ENCODE measurements at regions not wholly inside any gene's neighbourhood (a gene's known extent, or its start where the extent isn't known, plus 50 kb on each side); places are given as distances from the start of the nearest gene placed in this dataset.

DNA sequence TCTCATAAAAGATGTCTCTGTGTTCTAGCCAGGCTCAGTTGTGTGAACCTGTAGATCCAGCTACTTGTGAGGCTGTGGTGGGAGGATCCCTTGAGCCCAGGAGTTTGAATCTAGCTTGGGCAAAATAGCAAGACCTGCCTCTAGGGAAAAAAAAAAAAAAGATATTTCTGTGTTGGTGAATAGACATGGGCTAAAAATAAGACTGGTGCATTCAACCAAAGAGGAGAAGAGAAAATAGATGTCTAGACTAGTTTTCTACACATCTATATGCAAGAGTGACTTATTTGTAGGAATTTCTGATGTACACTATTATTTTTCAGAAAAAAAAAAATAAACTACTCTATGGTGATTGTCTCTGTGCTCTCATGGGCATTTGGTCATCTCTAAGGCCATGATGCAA lies 555.1 kb downstream of the BCL11A start:
- intact Hi-C loops (cut with micrococcal nuclease; ENCODE audit: unreplicated experiment): no loop called here

DNA sequence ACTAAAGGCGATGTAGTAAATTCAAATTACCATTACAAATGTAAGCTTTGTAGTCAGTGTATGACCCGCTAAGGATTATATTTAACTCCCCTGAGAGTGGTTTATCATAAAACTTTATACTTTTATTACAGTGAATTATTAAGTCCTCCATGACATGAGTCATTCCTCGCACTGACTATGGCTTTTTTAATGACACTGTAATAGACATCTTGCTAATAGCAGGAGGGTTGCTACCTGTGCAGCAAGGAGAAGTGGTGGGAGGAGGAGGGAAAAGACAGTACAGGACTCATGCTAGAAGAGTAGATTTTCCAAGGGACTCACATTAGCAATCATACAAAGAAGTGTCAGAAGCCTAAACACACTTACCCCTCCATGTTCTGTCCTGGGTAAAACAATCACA lies 556.1 kb downstream of the BCL11A start:
- no peaks in the 10 kb centered on the region; the same call in 1 of the 2 replicates for H3K27me3 ChIP-seq (ENCODE audit: insufficient read depth, low read depth)
- no peak overlapping the region for H3K4me3 ChIP-seq
- POLR2A ChIA-PET (ENCODE audit: unreplicated experiment): no interaction called here
- H3K9me3 ChIP-seq (ENCODE audit: insufficient read depth, low read depth): no peaks in the 10 kb centered on the region
- H3K9me2 ChIP-seq (ENCODE audit: insufficient read depth): no peaks in the 10 kb centered on the region
- intact Hi-C loops (cut with micrococcal nuclease; ENCODE audit: unreplicated experiment): no loop called here
- H3K36me3 ChIP-seq (ENCODE audit: low read depth): no peaks in the 10 kb centered on the region
- no peak overlapping the region for H3K27ac ChIP-seq
- no TSS peak for BruUV-seq (replicated peaks)
- no peaks in the 10 kb centered on the region for H4K20me1 ChIP-seq (ENCODE audit: insufficient read depth)
- H3F3A ChIP-seq (ENCODE audit: insufficient read depth, low read depth): no peaks in the 10 kb centered on the region
- H3K79me2 ChIP-seq (ENCODE audit: low read depth): no peaks in the 10 kb centered on the region
- TF ChIP-seq, protein P1, sequence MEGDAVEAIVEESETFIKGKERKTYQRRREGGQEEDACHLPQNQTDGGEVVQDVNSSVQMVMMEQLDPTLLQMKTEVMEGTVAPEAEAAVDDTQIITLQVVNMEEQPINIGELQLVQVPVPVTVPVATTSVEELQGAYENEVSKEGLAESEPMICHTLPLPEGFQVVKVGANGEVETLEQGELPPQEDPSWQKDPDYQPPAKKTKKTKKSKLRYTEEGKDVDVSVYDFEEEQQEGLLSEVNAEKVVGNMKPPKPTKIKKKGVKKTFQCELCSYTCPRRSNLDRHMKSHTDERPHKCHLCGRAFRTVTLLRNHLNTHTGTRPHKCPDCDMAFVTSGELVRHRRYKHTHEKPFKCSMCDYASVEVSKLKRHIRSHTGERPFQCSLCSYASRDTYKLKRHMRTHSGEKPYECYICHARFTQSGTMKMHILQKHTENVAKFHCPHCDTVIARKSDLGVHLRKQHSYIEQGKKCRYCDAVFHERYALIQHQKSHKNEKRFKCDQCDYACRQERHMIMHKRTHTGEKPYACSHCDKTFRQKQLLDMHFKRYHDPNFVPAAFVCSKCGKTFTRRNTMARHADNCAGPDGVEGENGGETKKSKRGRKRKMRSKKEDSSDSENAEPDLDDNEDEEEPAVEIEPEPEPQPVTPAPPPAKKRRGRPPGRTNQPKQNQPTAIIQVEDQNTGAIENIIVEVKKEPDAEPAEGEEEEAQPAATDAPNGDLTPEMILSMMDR (conservative IDR thresholded peaks at IDR 0.05): no peak
- no peak for TF ChIP-seq EZH2 (IDR thresholded peaks at IDR 0.05; ENCODE audit: low read depth)
- no peak overlapping the region for H2AFZ ChIP-seq
- DNase-seq: no peak
- CTCF ChIA-PET: no interaction called here
- H3K4me2 ChIP-seq: no peak overlapping the region
- no peaks in the 10 kb centered on the region for H3K4me1 ChIP-seq (replicated peaks; ENCODE audit: insufficient read depth)

More for the DNA sequence above, 555.1 kb downstream of the BCL11A start:
- BruUV-seq (replicated peaks): no TSS peak
- no peak overlapping the region for H3K27ac ChIP-seq
- no peaks in the 10 kb centered on the region for H4K20me1 ChIP-seq (ENCODE audit: insufficient read depth)
- H3K9me2 ChIP-seq (ENCODE audit: insufficient read depth): no peaks in the 10 kb centered on the region
- no peak overlapping the region for H3K4me2 ChIP-seq
- no peak for TF ChIP-seq EZH2 (IDR thresholded peaks at IDR 0.05; ENCODE audit: low read depth)
- TF ChIP-seq, protein P1 (conservative IDR thresholded peaks at IDR 0.05): no peak
- H3K4me1 ChIP-seq (replicated peaks; ENCODE audit: insufficient read depth): no peaks in the 10 kb centered on the region
- ChIA-PET POLR2A (ENCODE audit: unreplicated experiment) (no interaction called here), CTCF (no interaction called here)
- H3K9me3 ChIP-seq (ENCODE audit: insufficient read depth, low read depth): no peaks in the 10 kb centered on the region
- H3K4me3 ChIP-seq: no peak overlapping the region
- no peaks in the 10 kb centered on the region for H3K36me3 ChIP-seq (ENCODE audit: low read depth)
- no peaks in the 10 kb centered on the region for H3F3A ChIP-seq (ENCODE audit: insufficient read depth, low read depth)
- no peak for DNase-seq
- no peak overlapping the region for H2AFZ ChIP-seq
- H3K79me2 ChIP-seq (ENCODE audit: low read depth): no peaks in the 10 kb centered on the region
- no peaks in the 10 kb centered on the region; the same call in 1 of the 2 replicates for H3K27me3 ChIP-seq (ENCODE audit: insufficient read depth, low read depth)

DNA sequence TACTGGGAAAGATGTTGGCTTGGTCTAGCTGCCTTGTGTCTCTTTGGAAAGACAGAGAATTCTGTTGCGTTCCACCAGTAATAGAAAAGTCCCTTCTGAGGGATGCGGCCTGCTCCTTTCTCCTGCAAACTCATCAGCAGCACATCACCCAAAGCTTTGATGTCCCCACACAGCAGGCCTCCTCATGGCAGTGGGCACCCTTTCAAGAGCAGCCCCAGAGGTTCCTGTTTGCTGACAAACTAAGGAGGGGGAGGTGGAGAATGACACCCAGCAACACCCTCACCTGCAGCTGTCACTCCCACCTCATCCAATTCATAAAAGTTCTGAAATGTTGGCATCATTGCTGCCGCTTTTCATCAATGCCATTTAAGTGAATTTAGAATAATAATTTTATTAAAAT lies 556.6 kb downstream of the BCL11A start:
- intact Hi-C loops (cut with micrococcal nuclease; ENCODE audit: unreplicated experiment): no loop called here
- Histone ChIP-seq H4K20me1 (ENCODE audit: insufficient read depth) (no peaks in the 10 kb centered on the region), H2AFZ (no peak overlapping the region), H3K4me3 (no peak overlapping the region), H3K9me3 (ENCODE audit: insufficient read depth, low read depth) (no peaks in the 10 kb centered on the region), H3K36me3 (ENCODE audit: low read depth) (no peaks in the 10 kb centered on the region), H3K27me3 (ENCODE audit: insufficient read depth, low read depth) (no peaks in the 10 kb centered on the region; the same call in 1 of the 2 replicates), H3F3A (ENCODE audit: insufficient read depth, low read depth) (no peaks in the 10 kb centered on the region), H3K27ac (no peak overlapping the region), H3K4me2 (no peak overlapping the region), H3K79me2 (ENCODE audit: low read depth) (no peaks in the 10 kb centered on the region), H3K4me1 (replicated peaks; ENCODE audit: insufficient read depth) (no peaks in the 10 kb centered on the region), H3K9me2 (ENCODE audit: insufficient read depth) (no peaks in the 10 kb centered on the region)
- ChIA-PET POLR2A (ENCODE audit: unreplicated experiment) (no interaction called here), CTCF (no interaction called here)
- no peak for DNase-seq
- BruUV-seq (replicated peaks): no TSS peak
- TF ChIP-seq, protein P1 (conservative IDR thresholded peaks at IDR 0.05): no peak
- no peak for TF ChIP-seq EZH2 (IDR thresholded peaks at IDR 0.05; ENCODE audit: low read depth)

Measured in PC-9 (cell line).